Progenitor cell of endocrine pancreas (in vitro differentiated cells): ENCODE measurements at regions not wholly inside any gene's neighbourhood (a gene's known extent, or its start where the extent isn't known, plus 50 kb on each side); places are given as distances from the start of the nearest gene placed in this dataset.

Experiments
- DNase-seq: peaks from one replicate; pipeline ENCODE4 v3.0.0; 2021; ENCODE audit warnings: low spot score; ENCODE audit not compliant: unreplicated experiment
- H3K27ac Mint-ChIP-seq: 2 replicates; pipeline ENCODE4 v1.8.0; 2021; ENCODE audit warnings: mild to moderate bottlenecking, moderate library complexity, mixed read lengths
- H3K27me3 Mint-ChIP-seq: 2 replicates; pipeline ENCODE4 v1.8.0; 2021; ENCODE audit warnings: mixed read lengths
- H3K36me3 Mint-ChIP-seq: 2 replicates; pipeline ENCODE4 v1.8.0; 2022; ENCODE audit warnings: mixed read lengths; ENCODE audit not compliant: insufficient read depth
- H3K4me1 Mint-ChIP-seq: 2 replicates; pipeline ENCODE4 v1.8.0; 2021; ENCODE audit warnings: low read depth, mixed read lengths
- H3K4me3 Mint-ChIP-seq: 2 replicates; pipeline ENCODE4 v1.8.0; 2021; ENCODE audit warnings: low read depth, mild to moderate bottlenecking, moderate library complexity, mixed read lengths
- H3K9me3 Mint-ChIP-seq: 2 replicates; pipeline ENCODE4 v1.8.0; 2021; ENCODE audit warnings: low read depth, mixed read lengths
- TF ChIP-seq, protein P1 (sequence below): fragments of 200-600 bp; sonication (generic); IDR thresholded peaks from one replicate; pipeline ENCODE4 v1.5.0; 2021; ENCODE audit warnings: antibody characterized with exemption, mild to moderate bottlenecking; ENCODE audit not compliant: unreplicated experiment

DNA sequence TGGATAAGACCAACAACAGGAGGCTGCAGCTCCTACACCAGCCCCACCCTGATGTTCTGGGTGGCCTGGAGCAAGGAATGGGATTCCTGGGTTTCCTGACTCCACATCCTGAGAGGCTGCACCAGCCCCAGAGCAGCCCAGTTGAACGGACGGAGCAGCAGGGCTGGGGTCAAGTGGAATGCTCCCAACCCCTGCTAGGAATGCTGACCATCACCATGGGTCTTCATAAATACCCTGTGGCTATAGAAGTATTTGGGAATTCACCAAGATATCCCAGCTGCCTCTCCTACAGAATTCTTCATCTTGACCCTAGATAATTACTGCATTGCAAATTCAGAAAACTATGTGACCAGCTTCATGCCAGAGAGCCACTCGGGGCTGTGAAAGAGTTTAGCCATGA lies 180.3 kb downstream of the THBS2 start:
- H3K27me3 Mint-ChIP-seq: peaks cover 39% of the 10 kb centered on the region
- no peak overlapping the region for H3K4me3 Mint-ChIP-seq
- no peak for DNase-seq
- TF ChIP-seq, protein P1, sequence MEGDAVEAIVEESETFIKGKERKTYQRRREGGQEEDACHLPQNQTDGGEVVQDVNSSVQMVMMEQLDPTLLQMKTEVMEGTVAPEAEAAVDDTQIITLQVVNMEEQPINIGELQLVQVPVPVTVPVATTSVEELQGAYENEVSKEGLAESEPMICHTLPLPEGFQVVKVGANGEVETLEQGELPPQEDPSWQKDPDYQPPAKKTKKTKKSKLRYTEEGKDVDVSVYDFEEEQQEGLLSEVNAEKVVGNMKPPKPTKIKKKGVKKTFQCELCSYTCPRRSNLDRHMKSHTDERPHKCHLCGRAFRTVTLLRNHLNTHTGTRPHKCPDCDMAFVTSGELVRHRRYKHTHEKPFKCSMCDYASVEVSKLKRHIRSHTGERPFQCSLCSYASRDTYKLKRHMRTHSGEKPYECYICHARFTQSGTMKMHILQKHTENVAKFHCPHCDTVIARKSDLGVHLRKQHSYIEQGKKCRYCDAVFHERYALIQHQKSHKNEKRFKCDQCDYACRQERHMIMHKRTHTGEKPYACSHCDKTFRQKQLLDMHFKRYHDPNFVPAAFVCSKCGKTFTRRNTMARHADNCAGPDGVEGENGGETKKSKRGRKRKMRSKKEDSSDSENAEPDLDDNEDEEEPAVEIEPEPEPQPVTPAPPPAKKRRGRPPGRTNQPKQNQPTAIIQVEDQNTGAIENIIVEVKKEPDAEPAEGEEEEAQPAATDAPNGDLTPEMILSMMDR: no peak
- no peaks in the 10 kb centered on the region for H3K36me3 Mint-ChIP-seq
- no peaks in the 10 kb centered on the region for H3K4me1 Mint-ChIP-seq
- no peak overlapping the region for H3K27ac Mint-ChIP-seq
- no peaks in the 10 kb centered on the region for H3K9me3 Mint-ChIP-seq

DNA sequence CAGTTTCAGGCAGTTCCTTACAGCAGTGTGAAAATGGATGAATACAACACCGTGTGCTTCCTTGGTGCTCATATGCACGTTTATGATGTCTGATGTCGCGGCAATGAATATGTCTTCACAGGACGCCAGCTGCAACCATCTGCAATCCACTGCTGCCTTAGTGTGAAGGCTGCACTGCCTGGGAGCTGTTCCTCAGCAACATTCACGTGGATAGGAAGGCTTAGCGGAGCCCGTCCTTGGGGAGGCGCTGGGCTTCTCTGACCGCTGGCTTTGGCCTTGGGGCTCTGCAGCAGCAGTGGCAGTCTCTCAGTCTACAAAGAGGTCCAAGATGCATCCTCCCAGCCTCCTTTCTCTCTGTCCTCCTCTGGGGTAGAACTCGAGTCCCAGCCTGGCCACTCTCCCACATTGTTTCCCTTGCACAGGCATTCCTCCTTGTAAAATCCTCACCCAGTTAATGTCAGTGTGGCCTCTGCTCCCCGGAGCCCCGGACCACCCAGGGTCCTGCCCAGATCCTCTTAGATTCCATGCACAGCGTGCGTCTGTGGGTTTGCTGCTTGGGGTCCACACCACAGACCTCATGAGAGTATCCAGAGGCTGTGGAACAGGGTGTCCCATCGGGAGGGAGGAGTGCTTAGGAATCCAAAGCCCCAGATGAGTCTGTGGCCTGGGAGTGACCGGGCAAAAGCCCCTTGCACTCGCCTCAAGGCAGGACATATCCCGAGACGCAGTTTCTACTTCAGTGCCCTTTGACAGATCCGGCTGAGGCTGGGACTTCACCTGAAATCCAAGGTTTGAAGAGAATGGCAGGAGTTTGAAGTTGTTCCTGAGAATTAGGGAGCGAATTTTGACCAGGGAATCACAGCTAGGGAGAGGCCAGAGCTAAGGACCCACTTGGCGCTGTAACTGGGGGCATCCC lies 181.3 kb downstream of the THBS2 start:
- no peak overlapping the region for H3K4me3 Mint-ChIP-seq
- H3K27ac Mint-ChIP-seq: no peak overlapping the region
- TF ChIP-seq, protein P1: no peak
- peaks cover under 1% of the 10 kb centered on the region for H3K9me3 Mint-ChIP-seq
- DNase-seq: no peak
- no peaks in the 10 kb centered on the region for H3K36me3 Mint-ChIP-seq
- no peaks in the 10 kb centered on the region for H3K4me1 Mint-ChIP-seq
- H3K27me3 Mint-ChIP-seq: peaks cover 37% of the 10 kb centered on the region

DNA sequence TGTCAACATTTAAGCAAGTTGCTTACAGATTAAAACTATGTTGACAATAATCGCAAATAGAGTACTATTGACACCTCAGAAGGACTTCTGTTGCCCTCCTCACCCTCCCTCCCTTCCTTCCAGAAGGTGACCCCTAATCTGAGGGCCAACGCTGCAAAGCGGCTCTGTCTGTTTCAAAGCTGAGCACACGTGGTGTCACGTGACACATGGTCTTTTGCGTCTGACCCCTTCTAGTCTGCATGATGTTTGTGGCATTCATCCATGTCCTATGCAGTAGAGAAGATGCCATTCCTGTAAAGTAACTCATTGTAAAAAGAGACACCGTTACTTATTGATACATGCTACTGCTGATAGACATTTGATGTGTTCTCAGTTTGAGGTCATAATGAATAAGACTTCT lies 182.3 kb downstream of the THBS2 start:
- H3K4me3 Mint-ChIP-seq: no peak overlapping the region
- H3K27ac Mint-ChIP-seq: no peak overlapping the region
- TF ChIP-seq, protein P1: no peak

DNA sequence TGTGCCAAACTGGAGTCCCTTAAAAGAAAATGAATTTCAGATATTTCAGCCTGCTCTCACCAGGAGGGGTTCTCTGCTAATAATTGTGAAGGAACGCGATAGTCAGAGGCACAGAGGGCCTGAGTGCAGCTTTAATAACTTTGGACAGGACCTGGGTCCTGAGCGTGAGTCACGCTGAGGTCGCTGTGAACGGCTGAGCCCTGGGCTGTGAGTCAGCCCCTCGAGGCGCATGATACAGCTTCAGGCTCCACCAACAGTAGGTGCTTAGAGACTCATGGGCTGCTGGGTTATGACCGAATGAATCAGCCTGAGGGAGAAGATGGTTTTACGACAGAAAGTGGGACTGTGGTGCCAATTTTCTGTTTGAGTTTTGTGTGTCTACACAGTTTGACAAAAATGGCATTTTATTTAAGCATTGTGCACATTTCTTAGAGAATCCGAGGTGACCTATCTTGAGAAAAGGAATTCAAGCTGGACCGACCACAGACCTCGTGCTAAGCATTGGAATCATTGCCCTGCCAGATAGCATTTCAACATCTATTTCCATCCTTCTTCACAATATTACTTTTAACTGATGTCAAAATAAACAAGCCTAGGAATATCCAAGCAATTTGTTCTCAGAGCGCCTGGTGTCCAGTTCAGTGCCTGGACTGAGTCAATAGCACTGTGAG lies 183.0 kb downstream of the THBS2 start:
- peaks cover 3% of the 10 kb centered on the region for H3K9me3 Mint-ChIP-seq
- H3K27ac Mint-ChIP-seq: no peak overlapping the region
- TF ChIP-seq, protein P1: no peak
- H3K4me3 Mint-ChIP-seq: no peak overlapping the region
- no peaks in the 10 kb centered on the region for H3K4me1 Mint-ChIP-seq
- H3K36me3 Mint-ChIP-seq: no peaks in the 10 kb centered on the region
- H3K27me3 Mint-ChIP-seq: peaks cover 29% of the 10 kb centered on the region
- no peak for DNase-seq

More for the DNA sequence above, 182.3 kb downstream of the THBS2 start:
- Mint-ChIP-seq H3K36me3 (no peaks in the 10 kb centered on the region), H3K27me3 (peaks cover 29% of the 10 kb centered on the region), H3K4me1 (no peaks in the 10 kb centered on the region), H3K9me3 (peaks cover 3% of the 10 kb centered on the region)
- no peak for DNase-seq

DNA sequence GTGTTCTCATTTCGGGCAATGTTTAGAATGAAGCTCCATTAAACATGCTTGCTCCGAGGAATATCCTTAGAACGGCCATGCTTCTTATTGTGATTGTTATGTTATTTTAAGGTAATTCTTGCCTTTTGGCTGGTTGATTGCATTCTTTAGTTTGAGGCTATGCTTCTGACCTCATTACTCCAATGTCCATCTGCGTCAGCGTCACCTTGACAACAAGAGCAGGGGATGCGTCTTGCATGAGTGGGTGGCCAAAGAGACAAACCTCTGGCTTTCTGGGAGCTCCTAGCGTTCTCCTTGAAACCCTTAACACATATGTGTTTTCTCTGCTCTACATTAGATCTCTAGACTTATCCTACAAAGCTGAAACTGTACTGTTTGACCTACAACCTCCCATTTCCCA lies 184.3 kb downstream of the THBS2 start:
- H3K9me3 Mint-ChIP-seq: peaks cover 7% of the 10 kb centered on the region
- H3K36me3 Mint-ChIP-seq: no peaks in the 10 kb centered on the region

More for the DNA sequence above, 184.3 kb downstream of the THBS2 start:
- no peak for DNase-seq
- H3K27ac Mint-ChIP-seq: no peak overlapping the region
- peaks cover 30% of the 10 kb centered on the region for H3K27me3 Mint-ChIP-seq
- TF ChIP-seq, protein P1: no peak
- H3K4me3 Mint-ChIP-seq: no peak overlapping the region
- no peaks in the 10 kb centered on the region for H3K4me1 Mint-ChIP-seq
